Activated T-cell treated with anti-CD3 and anti-CD28 coated beads, Interleukin-2, amount 50 U/mL, for 72 hours (primary cell): ENCODE measurements at regions not wholly inside any gene's neighbourhood (a gene's known extent, or its start where the extent isn't known, plus 50 kb on each side); places are given as distances from the start of the nearest gene placed in this dataset.

Experiments used
- ATAC-seq, 2 donors: fragments of 150-1000 bp; cut with Tn5 transposase; replicated peaks in 1 of 2; 2 replicates each; pipeline ENCODE4 v1.10.0; 2021; ENCODE audit warnings: moderate library complexity in 2 of 2, mild to moderate bottlenecking in 1 of 2
- DNase-seq, 2 donors: peaks; one replicate each; pipeline ENCODE4 v3.0.0; 2021 to 2022; ENCODE audit warnings: mixed read lengths in 1 of 2
- H3K27ac Mint-ChIP-seq: one replicate; pipeline ENCODE4 v1.8.0; 2022; ENCODE audit warnings: mild to moderate bottlenecking, moderate library complexity, mixed read lengths
- H3K27me3 Mint-ChIP-seq: one replicate; pipeline ENCODE4 v1.8.0; 2022; ENCODE audit warnings: low read depth, mixed read lengths
- H3K36me3 Mint-ChIP-seq, 2 donors: one replicate each; pipeline ENCODE4 v1.8.0; 2022; ENCODE audit warnings: mixed read lengths in 2 of 2, mild to moderate bottlenecking in 1 of 2; ENCODE audit not compliant: insufficient read depth in 2 of 2
- H3K4me1 Mint-ChIP-seq: one replicate; pipeline ENCODE4 v1.8.0; 2022; ENCODE audit warnings: low read depth, mixed read lengths
- H3K4me3 Mint-ChIP-seq, 2 donors: one replicate each; pipeline ENCODE4 v1.8.0; 2022; ENCODE audit warnings: mild to moderate bottlenecking in 2 of 2, mixed read lengths in 2 of 2, moderate library complexity in 2 of 2
- H3K9me3 Mint-ChIP-seq, 2 donors: one replicate each; pipeline ENCODE4 v1.8.0; 2022; ENCODE audit warnings: mixed read lengths in 2 of 2

GRCh38 chrX:63402106-63402505 is 51.0 kb upstream of the SPIN4 start:
- Mint-ChIP-seq H3K27me3 (no peaks in the 10 kb centered on the region), H3K4me1 (no peaks in the 10 kb centered on the region), H3K4me3 (no peak overlapping the region), H3K36me3 (no peaks in the 10 kb centered on the region), H3K27ac (no peak overlapping the region), H3K9me3 (no peaks in the 10 kb centered on the region)
- DNase-seq (no peak), ATAC-seq (no peak)
